ENCODE measurements at regions not wholly inside any gene's neighbourhood (a gene's known extent, or its start where the extent isn't known, plus 50 kb on each side); places are given as distances from the start of the nearest gene placed in this dataset.

- Histone ChIP-seq H3K4me3 (replicated peaks in 1 of 3) (no peak overlapping the region), H3K36me3 (no peaks in the 10 kb centered on the region), H3K27ac (no peak overlapping the region), H3K9me3 (no peaks in the 10 kb centered on the region), H3K4me1 (no peaks in the 10 kb centered on the region), H3K27me3 (no peaks in the 10 kb centered on the region)
- intact Hi-C loops (cut with DNase I) = no loop called here
- TF ChIP-seq, protein P1, sequence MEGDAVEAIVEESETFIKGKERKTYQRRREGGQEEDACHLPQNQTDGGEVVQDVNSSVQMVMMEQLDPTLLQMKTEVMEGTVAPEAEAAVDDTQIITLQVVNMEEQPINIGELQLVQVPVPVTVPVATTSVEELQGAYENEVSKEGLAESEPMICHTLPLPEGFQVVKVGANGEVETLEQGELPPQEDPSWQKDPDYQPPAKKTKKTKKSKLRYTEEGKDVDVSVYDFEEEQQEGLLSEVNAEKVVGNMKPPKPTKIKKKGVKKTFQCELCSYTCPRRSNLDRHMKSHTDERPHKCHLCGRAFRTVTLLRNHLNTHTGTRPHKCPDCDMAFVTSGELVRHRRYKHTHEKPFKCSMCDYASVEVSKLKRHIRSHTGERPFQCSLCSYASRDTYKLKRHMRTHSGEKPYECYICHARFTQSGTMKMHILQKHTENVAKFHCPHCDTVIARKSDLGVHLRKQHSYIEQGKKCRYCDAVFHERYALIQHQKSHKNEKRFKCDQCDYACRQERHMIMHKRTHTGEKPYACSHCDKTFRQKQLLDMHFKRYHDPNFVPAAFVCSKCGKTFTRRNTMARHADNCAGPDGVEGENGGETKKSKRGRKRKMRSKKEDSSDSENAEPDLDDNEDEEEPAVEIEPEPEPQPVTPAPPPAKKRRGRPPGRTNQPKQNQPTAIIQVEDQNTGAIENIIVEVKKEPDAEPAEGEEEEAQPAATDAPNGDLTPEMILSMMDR (IDR thresholded peaks at IDR 0.05) = no peak
- no peak for TF ChIP-seq POLR2A (IDR thresholded peaks at IDR 0.05)
- WGBS, 2 donors = 87 to 88% methylated on average over 1 of the region's 1 CpG
- DNase-seq = no peak
These were observed 571.4 kb upstream of the ATP2B1 start for GRCh38 chr12:90280033-90280432.

DNA sequence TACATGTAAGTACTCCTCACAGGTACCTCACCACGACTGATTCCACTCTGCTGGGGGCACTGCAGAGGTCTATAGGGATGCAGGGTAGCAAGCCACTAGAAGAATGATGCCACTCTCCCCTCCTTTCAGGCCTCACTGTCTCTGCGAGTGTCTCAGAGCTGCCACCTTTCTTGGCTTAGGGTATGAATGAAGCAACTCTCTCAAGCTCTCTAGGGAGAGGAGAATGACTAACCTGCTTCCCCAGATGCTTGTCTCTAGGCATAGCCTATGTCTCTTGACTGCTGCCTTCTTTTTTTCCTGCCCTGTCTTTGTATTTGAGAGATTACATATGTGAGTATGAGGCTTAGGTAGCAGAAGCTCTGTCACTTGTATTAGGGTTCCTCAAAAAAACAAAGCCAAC is 566.5 kb upstream of the ATP2B1 start:
- no peaks in the 10 kb centered on the region for H3K4me1 ChIP-seq
- DNase-seq = no peak
- TF ChIP-seq POLR2A (IDR thresholded peaks at IDR 0.05) = no peak
- TF ChIP-seq, protein P1 (IDR thresholded peaks at IDR 0.05) = no peak
- H3K27me3 ChIP-seq = no peaks in the 10 kb centered on the region
- H3K9me3 ChIP-seq = no peaks in the 10 kb centered on the region
- intact Hi-C loops (cut with DNase I) = no loop called here
- no peak overlapping the region for H3K27ac ChIP-seq
- H3K36me3 ChIP-seq = no peaks in the 10 kb centered on the region
- 68 to 75% methylated on average over 2 of the region's 2 CpGs for WGBS, 2 donors
- H3K4me3 ChIP-seq (replicated peaks in 1 of 3) = no peak overlapping the region

DNA sequence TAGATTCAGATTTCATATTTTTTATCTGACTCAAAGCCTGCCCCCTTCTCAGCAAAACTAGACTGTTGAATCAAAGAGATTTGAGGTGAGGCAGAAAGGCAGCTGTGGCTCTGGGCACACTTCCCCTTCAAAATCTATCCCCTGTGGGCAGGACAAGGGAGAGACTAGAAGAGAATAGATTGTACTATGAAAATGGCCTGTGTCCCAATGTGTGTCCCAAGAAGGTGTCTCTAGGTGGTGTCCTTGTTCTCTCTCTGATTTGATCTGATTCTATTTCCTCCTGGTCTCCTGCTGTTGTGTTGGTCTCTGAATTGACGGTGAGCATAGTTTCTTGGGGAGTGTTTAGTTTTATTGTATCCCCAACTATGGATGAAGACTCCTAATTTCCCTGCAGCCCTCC is 565.8 kb upstream of the ATP2B1 start:
- WGBS, 2 donors = 70 to 80% methylated on average over 1 of the region's 1 CpG
- no peaks in the 10 kb centered on the region for H3K36me3 ChIP-seq
- no peaks in the 10 kb centered on the region for H3K27me3 ChIP-seq
- no peaks in the 10 kb centered on the region for H3K4me1 ChIP-seq
- intact Hi-C loops (cut with DNase I) = no loop called here
- DNase-seq = no peak
- no peak overlapping the region for H3K27ac ChIP-seq
- H3K4me3 ChIP-seq (replicated peaks in 1 of 3) = no peak overlapping the region
- H3K9me3 ChIP-seq = no peaks in the 10 kb centered on the region
- no peak for TF ChIP-seq POLR2A (IDR thresholded peaks at IDR 0.05)
- TF ChIP-seq, protein P1 (IDR thresholded peaks at IDR 0.05) = no peak

- H3K4me3 ChIP-seq (replicated peaks in 1 of 3) = no peak overlapping the region
- H3K27ac ChIP-seq = no peak overlapping the region
- H3K4me1 ChIP-seq = no peaks in the 10 kb centered on the region
- intact Hi-C loops (cut with DNase I) = no loop called here
- no peak for TF ChIP-seq POLR2A (IDR thresholded peaks at IDR 0.05)
- TF ChIP-seq, protein P1 (IDR thresholded peaks at IDR 0.05) = no peak
- no peaks in the 10 kb centered on the region for H3K27me3 ChIP-seq
- no peak for DNase-seq
- no peaks in the 10 kb centered on the region for H3K36me3 ChIP-seq
- 74 to 75% methylated on average over 3 of the region's 3 CpGs for WGBS, 2 donors
- H3K9me3 ChIP-seq = no peaks in the 10 kb centered on the region
These were observed 559.9 kb upstream of the ATP2B1 start for GRCh38 chr12:90268574-90268973.

DNA sequence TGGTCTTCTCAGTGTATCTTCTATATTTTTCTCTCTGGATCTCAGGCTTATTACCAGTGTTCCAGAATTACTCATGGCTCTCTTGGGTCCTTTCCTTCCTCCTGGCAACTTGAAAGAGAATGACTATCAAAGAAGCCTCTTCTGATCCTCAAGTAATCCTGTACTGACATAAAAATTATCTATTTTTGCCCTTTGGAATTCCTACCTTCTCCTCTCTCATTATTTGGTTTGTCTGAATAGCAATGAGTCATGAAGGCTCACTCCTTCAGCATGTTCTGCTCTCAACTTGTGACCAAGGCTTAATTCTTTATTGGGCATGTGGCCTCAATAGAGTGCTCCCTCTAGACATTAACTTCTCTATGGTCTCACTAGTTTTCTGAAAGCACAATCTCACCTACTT is 553.6 kb upstream of the ATP2B1 start:
- intact Hi-C loops (cut with DNase I) = no loop called here
- TF ChIP-seq, protein P1 (IDR thresholded peaks at IDR 0.05) = no peak
- TF ChIP-seq POLR2A (IDR thresholded peaks at IDR 0.05) = no peak
- H3K27ac ChIP-seq = no peak overlapping the region
- H3K9me3 ChIP-seq = no peaks in the 10 kb centered on the region
- no peaks in the 10 kb centered on the region for H3K27me3 ChIP-seq
- H3K4me3 ChIP-seq (replicated peaks in 1 of 3) = no peak overlapping the region
- DNase-seq = no peak
- no peaks in the 10 kb centered on the region for H3K4me1 ChIP-seq
- no peaks in the 10 kb centered on the region for H3K36me3 ChIP-seq

All from thyroid gland (tissue), 4 donors.